ENCODE measurements at regions not wholly inside any gene's neighbourhood (a gene's known extent, or its start where the extent isn't known, plus 50 kb on each side); places are given as distances from the start of the nearest gene placed in this dataset.

DNA sequence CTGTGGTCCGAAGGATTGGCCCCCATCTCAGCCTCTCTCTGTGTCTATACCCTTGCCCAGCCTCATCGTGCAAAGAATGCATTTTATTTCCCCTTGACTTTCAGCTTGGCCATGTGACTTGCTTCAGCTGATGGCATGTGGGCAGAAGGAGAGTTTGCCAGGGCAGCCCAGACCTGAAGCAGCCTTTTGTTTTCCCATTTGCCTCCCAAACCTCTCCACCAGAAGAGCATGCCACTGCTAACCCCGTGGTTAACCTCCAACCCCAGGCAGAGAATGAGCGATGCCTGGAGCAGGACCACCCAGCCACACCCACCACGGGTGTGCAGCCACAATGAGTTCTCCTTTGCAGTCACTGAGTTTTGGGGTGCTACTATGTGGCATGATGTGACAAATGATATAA lies 136.4 kb downstream of the SETD4 start:
- TF ChIP-seq, protein P1, sequence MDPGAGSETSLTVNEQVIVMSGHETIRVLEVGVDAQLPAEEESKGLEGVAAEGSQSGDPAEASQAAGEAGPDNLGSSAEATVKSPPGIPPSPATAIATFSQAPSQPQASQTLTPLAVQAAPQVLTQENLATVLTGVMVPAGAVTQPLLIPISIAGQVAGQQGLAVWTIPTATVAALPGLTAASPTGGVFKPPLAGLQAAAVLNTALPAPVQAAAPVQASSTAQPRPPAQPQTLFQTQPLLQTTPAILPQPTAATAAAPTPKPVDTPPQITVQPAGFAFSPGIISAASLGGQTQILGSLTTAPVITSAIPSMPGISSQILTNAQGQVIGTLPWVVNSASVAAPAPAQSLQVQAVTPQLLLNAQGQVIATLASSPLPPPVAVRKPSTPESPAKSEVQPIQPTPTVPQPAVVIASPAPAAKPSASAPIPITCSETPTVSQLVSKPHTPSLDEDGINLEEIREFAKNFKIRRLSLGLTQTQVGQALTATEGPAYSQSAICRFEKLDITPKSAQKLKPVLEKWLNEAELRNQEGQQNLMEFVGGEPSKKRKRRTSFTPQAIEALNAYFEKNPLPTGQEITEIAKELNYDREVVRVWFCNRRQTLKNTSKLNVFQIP (CRISPR knock-in tag; IDR thresholded peaks at IDR 0.05; ENCODE audit: borderline replicate concordance, low read depth): no peak
- no peak for TF ChIP-seq ZNF565 (CRISPR knock-in tag; conservative IDR thresholded peaks at IDR 0.05; ENCODE audit: low read depth)
- ATAC-seq: no peak

DNA sequence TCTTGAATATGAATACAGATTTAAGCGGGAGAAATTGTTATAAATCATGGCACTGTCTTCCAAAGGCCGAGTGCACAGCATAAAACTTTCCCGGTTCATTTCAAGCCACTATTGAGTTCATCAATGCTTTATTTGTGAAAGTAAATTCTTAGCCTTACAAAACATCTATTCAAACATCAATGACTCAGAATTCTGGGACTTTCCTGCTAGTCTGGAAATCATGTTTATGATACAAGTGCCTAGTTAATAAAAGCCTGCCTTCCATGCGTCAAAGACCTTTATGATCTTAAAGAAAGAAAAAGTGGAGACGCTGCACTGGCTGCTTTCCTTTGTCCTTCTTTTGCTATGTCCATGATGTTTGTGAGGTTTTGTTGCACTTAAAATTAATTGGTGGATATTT lies 137.7 kb downstream of the SETD4 start:
- no peak for ATAC-seq
- TF ChIP-seq OSR1 (CRISPR knock-in tag; IDR thresholded peaks at IDR 0.05) (no peak), ZNF565 (CRISPR knock-in tag; conservative IDR thresholded peaks at IDR 0.05; ENCODE audit: low read depth) (no peak), ZNF8 (CRISPR knock-in tag; IDR thresholded peaks at IDR 0.05) (no peak), ISL1 (CRISPR knock-in tag; IDR thresholded peaks at IDR 0.05) (no peak)
- TF ChIP-seq, protein P2, sequence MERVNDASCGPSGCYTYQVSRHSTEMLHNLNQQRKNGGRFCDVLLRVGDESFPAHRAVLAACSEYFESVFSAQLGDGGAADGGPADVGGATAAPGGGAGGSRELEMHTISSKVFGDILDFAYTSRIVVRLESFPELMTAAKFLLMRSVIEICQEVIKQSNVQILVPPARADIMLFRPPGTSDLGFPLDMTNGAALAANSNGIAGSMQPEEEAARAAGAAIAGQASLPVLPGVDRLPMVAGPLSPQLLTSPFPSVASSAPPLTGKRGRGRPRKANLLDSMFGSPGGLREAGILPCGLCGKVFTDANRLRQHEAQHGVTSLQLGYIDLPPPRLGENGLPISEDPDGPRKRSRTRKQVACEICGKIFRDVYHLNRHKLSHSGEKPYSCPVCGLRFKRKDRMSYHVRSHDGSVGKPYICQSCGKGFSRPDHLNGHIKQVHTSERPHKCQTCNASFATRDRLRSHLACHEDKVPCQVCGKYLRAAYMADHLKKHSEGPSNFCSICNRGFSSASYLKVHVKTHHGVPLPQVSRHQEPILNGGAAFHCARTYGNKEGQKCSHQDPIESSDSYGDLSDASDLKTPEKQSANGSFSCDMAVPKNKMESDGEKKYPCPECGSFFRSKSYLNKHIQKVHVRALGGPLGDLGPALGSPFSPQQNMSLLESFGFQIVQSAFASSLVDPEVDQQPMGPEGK (CRISPR knock-in tag; IDR thresholded peaks at IDR 0.05; ENCODE audit: borderline replicate concordance): no peak

DNA sequence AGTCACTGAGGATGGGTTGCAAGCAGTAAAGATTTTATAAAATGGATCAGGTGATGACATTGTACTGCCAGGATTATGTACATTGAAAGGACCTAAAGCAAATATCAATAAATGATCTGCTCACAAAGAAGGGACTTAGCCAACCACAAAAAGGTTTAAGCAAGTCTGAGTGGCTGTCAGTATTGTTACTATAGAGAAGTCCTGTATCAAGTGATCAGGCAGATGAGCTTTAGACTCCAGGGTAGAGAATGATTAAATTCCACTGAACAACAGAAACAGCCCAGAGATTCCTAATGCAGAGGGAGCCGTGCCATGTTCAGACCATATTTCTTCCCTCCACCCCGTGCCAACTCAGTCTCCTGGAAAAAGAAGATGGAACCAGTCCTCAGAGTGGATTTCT lies 138.9 kb downstream of the SETD4 start:
- ATAC-seq: no peak
- no peak for TF ChIP-seq GLIS3 (CRISPR knock-in tag; IDR thresholded peaks at IDR 0.05)
- TF ChIP-seq CSDC2 (CRISPR knock-in tag; IDR thresholded peaks at IDR 0.05): no peak
- TF ChIP-seq ZNF8 (CRISPR knock-in tag; IDR thresholded peaks at IDR 0.05): no peak
- no peak for TF ChIP-seq ISL1 (CRISPR knock-in tag; IDR thresholded peaks at IDR 0.05)
- no peak for TF ChIP-seq ZC3H10 (CRISPR knock-in tag; IDR thresholded peaks at IDR 0.05)
- no peak for TF ChIP-seq OSR1 (CRISPR knock-in tag; IDR thresholded peaks at IDR 0.05)
- TF ChIP-seq TOX (CRISPR knock-in tag; IDR thresholded peaks at IDR 0.05; ENCODE audit: borderline replicate concordance): no peak
- TF ChIP-seq, protein P3, sequence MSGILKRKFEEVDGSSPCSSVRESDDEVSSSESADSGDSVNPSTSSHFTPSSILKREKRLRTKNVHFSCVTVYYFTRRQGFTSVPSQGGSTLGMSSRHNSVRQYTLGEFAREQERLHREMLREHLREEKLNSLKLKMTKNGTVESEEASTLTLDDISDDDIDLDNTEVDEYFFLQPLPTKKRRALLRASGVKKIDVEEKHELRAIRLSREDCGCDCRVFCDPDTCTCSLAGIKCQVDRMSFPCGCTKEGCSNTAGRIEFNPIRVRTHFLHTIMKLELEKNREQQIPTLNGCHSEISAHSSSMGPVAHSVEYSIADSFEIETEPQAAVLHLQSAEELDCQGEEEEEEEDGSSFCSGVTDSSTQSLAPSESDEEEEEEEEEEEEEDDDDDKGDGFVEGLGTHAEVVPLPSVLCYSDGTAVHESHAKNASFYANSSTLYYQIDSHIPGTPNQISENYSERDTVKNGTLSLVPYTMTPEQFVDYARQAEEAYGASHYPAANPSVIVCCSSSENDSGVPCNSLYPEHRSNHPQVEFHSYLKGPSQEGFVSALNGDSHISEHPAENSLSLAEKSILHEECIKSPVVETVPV (CRISPR knock-in tag; IDR thresholded peaks at IDR 0.05): no peak
- TF ChIP-seq, protein P4, sequence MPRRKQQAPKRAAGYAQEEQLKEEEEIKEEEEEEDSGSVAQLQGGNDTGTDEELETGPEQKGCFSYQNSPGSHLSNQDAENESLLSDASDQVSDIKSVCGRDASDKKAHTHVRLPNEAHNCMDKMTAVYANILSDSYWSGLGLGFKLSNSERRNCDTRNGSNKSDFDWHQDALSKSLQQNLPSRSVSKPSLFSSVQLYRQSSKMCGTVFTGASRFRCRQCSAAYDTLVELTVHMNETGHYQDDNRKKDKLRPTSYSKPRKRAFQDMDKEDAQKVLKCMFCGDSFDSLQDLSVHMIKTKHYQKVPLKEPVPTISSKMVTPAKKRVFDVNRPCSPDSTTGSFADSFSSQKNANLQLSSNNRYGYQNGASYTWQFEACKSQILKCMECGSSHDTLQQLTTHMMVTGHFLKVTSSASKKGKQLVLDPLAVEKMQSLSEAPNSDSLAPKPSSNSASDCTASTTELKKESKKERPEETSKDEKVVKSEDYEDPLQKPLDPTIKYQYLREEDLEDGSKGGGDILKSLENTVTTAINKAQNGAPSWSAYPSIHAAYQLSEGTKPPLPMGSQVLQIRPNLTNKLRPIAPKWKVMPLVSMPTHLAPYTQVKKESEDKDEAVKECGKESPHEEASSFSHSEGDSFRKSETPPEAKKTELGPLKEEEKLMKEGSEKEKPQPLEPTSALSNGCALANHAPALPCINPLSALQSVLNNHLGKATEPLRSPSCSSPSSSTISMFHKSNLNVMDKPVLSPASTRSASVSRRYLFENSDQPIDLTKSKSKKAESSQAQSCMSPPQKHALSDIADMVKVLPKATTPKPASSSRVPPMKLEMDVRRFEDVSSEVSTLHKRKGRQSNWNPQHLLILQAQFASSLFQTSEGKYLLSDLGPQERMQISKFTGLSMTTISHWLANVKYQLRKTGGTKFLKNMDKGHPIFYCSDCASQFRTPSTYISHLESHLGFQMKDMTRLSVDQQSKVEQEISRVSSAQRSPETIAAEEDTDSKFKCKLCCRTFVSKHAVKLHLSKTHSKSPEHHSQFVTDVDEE (CRISPR knock-in tag; IDR thresholded peaks at IDR 0.05): no peak
- TF ChIP-seq SNAI2 (CRISPR knock-in tag; IDR thresholded peaks at IDR 0.05): no peak
- TF ChIP-seq, protein P5, sequence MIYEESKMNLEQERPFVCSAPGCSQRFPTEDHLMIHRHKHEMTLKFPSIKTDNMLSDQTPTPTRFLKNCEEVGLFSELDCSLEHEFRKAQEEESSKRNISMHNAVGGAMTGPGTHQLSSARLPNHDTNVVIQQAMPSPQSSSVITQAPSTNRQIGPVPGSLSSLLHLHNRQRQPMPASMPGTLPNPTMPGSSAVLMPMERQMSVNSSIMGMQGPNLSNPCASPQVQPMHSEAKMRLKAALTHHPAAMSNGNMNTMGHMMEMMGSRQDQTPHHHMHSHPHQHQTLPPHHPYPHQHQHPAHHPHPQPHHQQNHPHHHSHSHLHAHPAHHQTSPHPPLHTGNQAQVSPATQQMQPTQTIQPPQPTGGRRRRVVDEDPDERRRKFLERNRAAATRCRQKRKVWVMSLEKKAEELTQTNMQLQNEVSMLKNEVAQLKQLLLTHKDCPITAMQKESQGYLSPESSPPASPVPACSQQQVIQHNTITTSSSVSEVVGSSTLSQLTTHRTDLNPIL (CRISPR knock-in tag; IDR thresholded peaks at IDR 0.05; ENCODE audit: low read depth): no peak
- TF ChIP-seq ZNF70 (CRISPR knock-in tag; IDR thresholded peaks at IDR 0.05): no peak
- TF ChIP-seq, protein P1 (CRISPR knock-in tag; IDR thresholded peaks at IDR 0.05; ENCODE audit: borderline replicate concordance, low read depth): no peak
- TF ChIP-seq RARB (CRISPR knock-in tag; IDR thresholded peaks at IDR 0.05): no peak
- no peak for TF ChIP-seq ZFP30 (CRISPR knock-in tag; IDR thresholded peaks at IDR 0.05)
- TF ChIP-seq, protein P2 (CRISPR knock-in tag; IDR thresholded peaks at IDR 0.05; ENCODE audit: borderline replicate concordance): no peak

All from SK-N-SH treated with all-trans-retinoic acid at 6 μM for 48 hours (cell line).